22Rv1 (cell line): ENCODE measurements at regions not wholly inside any gene's neighbourhood (a gene's known extent, or its start where the extent isn't known, plus 50 kb on each side); places are given as distances from the start of the nearest gene placed in this dataset.

Experiments
- H3K27ac ChIP-seq: fragments of 450-650 bp; 2 replicates; pipeline ENCODE4 v1.5.1; 2017
- ZFX ChIP-seq: fragments of 450-650 bp; IDR thresholded peaks from 2 replicates; pipeline ENCODE4 v1.6.1; 2017; ENCODE audit warnings: antibody characterized with exemption, borderline replicate concordance
- TF ChIP-seq, protein P1 (sequence below): fragments of 450-650 bp; IDR thresholded peaks from 2 replicates; pipeline ENCODE4 v1.5.1; 2017; ENCODE audit warnings: mild to moderate bottlenecking

DNA sequence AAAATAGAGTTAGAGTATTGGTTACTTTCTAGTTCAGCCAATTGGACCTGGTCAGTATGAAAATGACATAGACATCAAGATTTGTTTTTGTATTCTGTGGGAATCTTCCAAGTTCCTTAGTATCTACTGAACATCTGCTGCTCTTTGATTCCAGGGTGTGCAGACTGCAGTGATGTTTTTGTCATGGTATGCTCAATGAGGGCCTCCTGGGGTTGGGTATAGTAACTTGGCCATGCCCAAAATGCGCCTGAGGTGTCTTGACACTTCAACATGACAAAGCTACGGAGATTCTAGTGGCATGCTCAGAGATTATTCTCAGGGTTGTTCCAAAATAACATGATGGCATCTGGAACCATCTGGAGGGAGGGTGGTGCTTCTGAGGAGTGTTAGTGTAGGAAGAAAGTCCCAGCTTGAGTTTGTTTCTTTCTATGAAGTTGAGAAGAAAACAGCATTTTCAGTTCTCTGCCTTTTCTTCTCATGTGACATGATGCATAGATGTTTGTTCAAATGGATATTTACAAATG, 313.5 kb upstream of the TBL1XR1 start:
- no peak overlapping the region for H3K27ac ChIP-seq
- TF ChIP-seq ZFX, result no peak
- TF ChIP-seq, protein P1, sequence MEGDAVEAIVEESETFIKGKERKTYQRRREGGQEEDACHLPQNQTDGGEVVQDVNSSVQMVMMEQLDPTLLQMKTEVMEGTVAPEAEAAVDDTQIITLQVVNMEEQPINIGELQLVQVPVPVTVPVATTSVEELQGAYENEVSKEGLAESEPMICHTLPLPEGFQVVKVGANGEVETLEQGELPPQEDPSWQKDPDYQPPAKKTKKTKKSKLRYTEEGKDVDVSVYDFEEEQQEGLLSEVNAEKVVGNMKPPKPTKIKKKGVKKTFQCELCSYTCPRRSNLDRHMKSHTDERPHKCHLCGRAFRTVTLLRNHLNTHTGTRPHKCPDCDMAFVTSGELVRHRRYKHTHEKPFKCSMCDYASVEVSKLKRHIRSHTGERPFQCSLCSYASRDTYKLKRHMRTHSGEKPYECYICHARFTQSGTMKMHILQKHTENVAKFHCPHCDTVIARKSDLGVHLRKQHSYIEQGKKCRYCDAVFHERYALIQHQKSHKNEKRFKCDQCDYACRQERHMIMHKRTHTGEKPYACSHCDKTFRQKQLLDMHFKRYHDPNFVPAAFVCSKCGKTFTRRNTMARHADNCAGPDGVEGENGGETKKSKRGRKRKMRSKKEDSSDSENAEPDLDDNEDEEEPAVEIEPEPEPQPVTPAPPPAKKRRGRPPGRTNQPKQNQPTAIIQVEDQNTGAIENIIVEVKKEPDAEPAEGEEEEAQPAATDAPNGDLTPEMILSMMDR, result no peak

DNA sequence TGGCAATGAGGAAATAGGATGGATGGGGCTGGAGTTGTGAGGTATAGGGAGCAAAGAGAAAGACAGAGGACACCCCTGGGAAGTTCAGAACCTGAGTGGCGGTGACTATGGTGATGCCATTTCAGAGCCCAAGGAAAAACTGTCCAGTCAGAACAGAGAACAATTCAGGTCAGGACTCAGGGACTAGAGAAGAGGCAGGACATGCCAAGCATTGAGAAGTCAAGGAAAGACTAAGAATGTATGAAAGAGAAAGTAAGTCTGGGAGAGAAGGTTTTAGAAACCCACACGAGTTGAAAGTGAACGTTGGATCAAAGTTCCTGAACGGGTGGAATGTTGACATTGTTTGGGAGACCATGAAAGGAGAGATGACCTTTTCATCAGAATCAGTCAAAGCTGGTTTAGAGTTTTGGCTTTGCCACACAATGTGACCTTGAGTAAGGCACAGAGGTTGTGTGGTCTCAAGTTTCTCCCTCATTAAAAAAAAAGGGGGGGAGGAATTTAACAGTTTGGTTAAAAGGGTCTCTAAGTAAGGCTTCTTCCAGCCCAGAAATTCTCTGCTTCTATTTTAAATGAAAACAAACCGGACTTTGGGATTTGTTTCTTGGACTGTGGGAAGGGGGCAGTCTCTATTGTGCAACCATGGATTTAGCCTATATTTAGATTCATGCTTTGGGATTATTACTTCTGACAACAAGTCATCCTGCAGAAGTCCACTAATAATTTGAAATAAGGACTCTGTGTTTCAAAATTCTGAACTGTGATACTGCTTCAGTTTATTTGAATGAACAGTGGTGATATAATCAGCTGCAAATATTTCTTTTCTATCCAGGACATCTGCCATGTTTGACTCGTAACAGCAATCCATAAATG, 315.9 kb upstream of the TBL1XR1 start:
- H3K27ac ChIP-seq, result no peak overlapping the region

DNA sequence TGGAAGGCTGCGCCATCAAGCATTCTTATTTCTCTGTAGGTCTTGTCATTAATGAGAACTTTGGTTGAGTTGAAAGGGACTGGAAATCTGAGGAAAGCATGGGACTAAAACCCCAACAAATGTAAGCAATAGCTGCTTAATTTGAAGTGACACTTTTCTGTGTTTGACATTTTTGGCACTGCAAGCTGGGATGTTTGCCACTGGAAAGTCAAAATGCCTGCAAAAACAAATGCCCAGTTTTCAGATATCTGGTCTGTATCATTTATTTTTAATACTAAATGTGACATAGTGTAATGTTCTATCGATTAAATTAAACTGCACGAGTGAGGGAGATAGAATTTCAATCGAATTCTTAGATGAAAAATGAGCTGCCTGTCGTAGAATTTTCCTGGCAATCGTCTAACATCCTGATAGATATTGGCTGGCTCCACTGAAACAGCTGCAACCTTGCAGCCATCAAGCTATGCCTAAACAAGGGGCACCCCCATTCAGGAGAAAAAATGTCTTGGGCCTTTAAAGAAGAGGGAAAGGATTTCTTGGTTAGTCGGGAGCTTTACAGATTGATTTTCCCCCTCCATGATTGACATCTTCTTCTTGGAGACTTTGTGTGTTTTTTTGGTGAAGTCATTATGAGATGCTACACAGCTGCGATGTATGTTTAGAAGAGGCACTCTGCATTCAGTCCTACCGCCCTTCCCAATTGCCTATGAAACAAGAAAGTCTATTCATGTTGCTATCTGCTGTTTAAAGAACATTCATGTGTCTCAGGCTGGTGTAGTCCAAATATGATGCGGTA, 316.7 kb upstream of the TBL1XR1 start:
- TF ChIP-seq, protein P1, result no peak
- no peak for TF ChIP-seq ZFX
- no peak overlapping the region for H3K27ac ChIP-seq

More for the DNA sequence above, 315.9 kb upstream of the TBL1XR1 start:
- TF ChIP-seq ZFX, result no peak
- TF ChIP-seq, protein P1, result no peak

DNA sequence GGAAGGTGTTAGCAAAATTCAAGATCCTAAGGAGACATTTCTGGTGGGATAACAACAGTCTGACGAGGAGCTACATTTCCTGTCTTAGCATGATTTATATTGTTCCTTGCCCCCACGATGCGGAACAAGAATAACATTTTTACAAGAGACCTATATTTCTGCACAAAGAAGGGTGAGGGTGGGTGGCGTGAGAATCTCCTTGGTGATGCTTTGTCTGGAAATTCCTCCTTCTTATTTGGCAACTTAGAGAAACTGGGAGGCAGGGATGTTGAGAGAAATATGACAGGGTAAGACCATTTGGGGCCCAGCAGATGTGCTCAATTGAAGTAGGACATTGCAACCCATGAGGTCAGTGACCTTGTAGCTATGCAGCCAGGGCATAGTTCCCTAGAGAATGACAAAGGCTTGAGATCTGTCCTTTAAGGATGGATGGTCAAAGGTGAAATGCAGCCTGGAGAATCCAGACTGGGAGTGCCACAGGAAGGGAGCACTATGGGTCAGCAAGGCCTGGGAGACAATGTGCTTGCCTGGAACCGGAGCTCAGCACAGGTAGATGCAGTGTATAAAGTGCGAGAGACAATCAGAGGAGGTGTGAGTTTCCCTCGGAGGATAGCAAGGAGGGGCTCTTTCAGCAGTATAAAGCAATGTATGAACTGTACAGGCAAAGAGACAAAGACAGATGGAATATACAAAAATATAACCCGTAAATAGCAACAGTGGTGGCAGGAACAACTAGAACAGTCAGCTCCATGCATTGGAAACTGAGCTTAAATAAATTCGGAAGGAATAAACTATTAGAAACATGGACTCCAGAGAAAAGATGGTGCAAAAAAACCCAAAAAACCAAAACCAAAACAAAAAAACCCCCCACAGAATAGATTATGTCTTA, 317.6 kb upstream of the TBL1XR1 start:
- TF ChIP-seq ZFX, result no peak
- TF ChIP-seq, protein P1, result no peak
- H3K27ac ChIP-seq, result no peak overlapping the region

DNA sequence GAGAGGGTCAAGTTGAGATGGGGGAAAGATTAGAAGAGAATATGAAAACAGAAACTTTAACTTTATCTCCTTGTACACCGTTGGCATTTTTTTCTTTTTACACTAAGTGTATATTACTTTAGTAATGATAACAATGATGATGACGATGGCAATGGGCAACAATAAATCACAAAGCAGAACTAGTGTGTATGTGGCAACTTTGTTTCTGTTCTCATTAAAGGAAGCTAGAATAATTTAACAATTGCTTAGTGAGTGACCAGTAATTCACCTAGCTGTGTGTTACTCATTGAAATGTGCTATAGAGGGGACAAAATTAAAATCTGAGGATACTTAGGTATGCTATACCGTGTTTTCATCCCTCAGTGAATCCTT, 318.5 kb upstream of the TBL1XR1 start:
- no peak overlapping the region for H3K27ac ChIP-seq
- TF ChIP-seq, protein P1, result no peak
- TF ChIP-seq ZFX, result no peak

DNA sequence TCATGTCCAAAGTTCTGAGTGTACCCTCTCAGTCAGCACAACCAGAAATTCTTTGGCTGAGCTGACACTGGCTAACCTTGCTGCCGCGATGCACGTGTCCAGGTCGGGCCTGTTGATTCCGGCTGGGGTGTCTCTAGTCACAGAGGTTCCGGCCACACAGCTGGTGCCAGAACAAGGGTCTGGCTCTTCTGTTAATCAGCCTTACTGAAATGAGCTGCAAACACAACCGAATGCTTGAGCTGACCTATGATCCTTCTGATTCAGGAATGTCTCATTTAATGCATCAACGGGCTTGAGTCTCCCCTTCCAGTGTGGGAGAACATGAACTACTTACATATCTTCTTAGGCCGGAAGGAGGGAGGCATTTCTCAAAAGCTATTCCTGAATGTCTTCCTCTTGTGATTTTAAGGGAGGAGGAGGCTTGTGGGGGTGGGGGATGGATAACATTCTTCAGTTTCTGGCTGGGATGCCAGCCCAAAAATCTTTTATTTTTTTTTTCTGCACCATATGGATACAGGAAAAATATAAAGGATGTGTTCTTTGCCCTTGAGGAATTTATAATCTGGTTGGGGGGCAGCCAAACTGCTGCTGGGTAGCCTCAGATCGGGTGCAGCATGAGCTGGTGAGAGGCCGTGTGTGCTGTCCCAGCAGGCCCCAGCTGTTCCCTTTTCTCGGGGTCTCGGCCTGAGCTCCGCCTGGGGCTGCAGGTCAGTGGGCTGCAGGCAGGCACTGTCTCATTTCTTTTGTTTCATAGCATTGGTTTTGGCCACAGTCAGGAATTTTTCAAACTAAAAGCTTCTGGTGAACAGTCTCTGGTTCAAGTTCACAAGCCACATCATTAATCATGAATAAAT, 319.1 kb upstream of the TBL1XR1 start:
- TF ChIP-seq, protein P1, result no peak
- TF ChIP-seq ZFX, result no peak
- H3K27ac ChIP-seq, result no peak overlapping the region
